ENCODE measurements at regions not wholly inside any gene's neighbourhood (a gene's known extent, or its start where the extent isn't known, plus 50 kb on each side); places are given as distances from the start of the nearest gene placed in this dataset.

DNA sequence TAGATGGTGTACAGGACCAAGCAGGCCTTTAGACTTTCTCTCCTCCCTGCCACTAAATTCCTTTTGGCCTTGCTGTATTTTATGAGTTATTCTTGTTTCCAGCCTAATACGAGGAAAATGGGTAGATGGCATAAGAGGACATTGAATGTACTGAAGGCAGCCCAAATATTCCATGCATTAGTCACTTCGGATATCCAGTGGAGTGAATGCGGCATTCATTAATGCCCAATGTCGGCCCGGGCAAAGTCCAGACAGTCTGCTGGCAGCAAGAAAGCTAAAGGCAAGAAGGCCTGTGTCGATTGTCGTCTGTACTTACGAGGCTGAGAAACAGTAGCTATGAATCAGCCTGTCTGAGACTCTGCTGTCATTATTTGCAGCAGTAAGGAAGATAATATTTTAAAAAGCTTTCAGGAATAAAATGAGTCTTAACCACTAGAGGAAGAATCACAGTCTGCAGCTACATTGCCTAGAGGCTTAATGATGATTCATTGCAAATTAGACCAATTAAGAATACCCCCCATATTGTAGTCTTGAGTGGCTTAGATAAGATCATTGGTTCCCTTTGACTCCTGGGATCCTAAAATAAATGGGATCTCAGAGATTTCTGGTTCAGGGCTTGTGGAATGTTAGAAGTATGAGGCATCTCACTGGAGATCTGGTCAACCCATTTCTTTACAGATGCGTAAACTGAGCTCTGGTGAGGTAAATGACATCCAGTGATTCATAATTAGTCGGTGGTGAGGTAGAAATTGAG lies 534.1 kb upstream of the JAG1 start:
- H3K9me3 ChIP-seq (ENCODE audit: control insufficient read depth in 1 of 2, insufficient read depth in 1 of 2, low read depth in 1 of 2, low read length in 2 of 2), result no peaks in the 10 kb centered on the region
- H3K9ac ChIP-seq (ENCODE audit: low read length), result no peak overlapping the region
- H3K4me3 ChIP-seq (replicated peaks in 1 of 2; ENCODE audit: low read depth in 1 of 2, low read length in 2 of 2), result peak overlapping the region in 1 of 2 experiments; percentile 4; a peak in 2 of 4 replicates
- H3K79me2 ChIP-seq (ENCODE audit: insufficient read depth, low read length), result no peaks in the 10 kb centered on the region
- peak; percentile 33; the same call in 1 of the 2 replicates for TF ChIP-seq CEBPB (IDR thresholded peaks at IDR 0.05; ENCODE audit: low read depth)
- TF ChIP-seq SIN3A (IDR thresholded peaks at IDR 0.05; ENCODE audit: low read depth), result peak; percentile 53; the same call in 1 of the 2 replicates
- no peak for TF ChIP-seq EGR1 (IDR thresholded peaks at IDR 0.05; ENCODE audit: low read depth)
- TF ChIP-seq CBX3 (IDR thresholded peaks at IDR 0.05; ENCODE audit: low read depth), result peak; percentile 91; the same call in 1 of the 2 replicates
- TF ChIP-seq, protein P1, sequence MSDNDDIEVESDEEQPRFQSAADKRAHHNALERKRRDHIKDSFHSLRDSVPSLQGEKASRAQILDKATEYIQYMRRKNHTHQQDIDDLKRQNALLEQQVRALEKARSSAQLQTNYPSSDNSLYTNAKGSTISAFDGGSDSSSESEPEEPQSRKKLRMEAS (IDR thresholded peaks at IDR 0.05), result peak; percentile 55; the same call in 1 of the 2 replicates
- peak; percentile 42 for TF ChIP-seq TCF7L2 (IDR thresholded peaks at IDR 0.05; ENCODE audit: borderline replicate concordance, extremely low read depth, insufficient read depth, insufficient read length)
- TF ChIP-seq, protein P2, sequence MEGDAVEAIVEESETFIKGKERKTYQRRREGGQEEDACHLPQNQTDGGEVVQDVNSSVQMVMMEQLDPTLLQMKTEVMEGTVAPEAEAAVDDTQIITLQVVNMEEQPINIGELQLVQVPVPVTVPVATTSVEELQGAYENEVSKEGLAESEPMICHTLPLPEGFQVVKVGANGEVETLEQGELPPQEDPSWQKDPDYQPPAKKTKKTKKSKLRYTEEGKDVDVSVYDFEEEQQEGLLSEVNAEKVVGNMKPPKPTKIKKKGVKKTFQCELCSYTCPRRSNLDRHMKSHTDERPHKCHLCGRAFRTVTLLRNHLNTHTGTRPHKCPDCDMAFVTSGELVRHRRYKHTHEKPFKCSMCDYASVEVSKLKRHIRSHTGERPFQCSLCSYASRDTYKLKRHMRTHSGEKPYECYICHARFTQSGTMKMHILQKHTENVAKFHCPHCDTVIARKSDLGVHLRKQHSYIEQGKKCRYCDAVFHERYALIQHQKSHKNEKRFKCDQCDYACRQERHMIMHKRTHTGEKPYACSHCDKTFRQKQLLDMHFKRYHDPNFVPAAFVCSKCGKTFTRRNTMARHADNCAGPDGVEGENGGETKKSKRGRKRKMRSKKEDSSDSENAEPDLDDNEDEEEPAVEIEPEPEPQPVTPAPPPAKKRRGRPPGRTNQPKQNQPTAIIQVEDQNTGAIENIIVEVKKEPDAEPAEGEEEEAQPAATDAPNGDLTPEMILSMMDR (IDR thresholded peaks at IDR 0.05 in 2 of 3, conservative IDR thresholded peaks at IDR 0.05 in 1 of 3; ENCODE audit: borderline replicate concordance in 1 of 3, insufficient read depth in 1 of 3, low read depth in 2 of 3, low read length in 2 of 3), result no peak
- TF ChIP-seq JUND (IDR thresholded peaks at IDR 0.05), result peak; percentile 74
- TF ChIP-seq SP1 (IDR thresholded peaks at IDR 0.05; ENCODE audit: low read depth), result peak; percentile 67
- TF ChIP-seq RAD21 (IDR thresholded peaks at IDR 0.05; ENCODE audit: low read depth), result peak; percentile 50; the same call in 1 of the 2 replicates
- no peak for TF ChIP-seq ZNF274 (IDR thresholded peaks at IDR 0.05; ENCODE audit: low read depth, low read length)
- peak; percentile 78 for TF ChIP-seq FOSL1 (IDR thresholded peaks at IDR 0.05; ENCODE audit: low read depth)
- H3K9me2 ChIP-seq (ENCODE audit: insufficient read depth), result no peaks in the 10 kb centered on the region
- POLR2A ChIA-PET, result no interaction called here
- peak; percentile 88 for ATAC-seq
- peak; percentile 86 for DNase-seq (ENCODE audit: low read depth, low spot score)
- H3K27ac ChIP-seq (ENCODE audit: low read depth, low read length), result peak overlapping the region; percentile 43; the same call in 1 of the 2 replicates
- H2AFZ ChIP-seq (ENCODE audit: low read depth, low read length, poor library complexity, severe bottlenecking), result peak overlapping the region; percentile 37
- CTCF ChIA-PET, result interaction anchor here (0.8 to 1.6 kb wide), 4 partner anchors 15 to 1226 kb away, joined by 3 to 4 read pairs (median 4); no protein-coding TSS in a partner anchor
- BruUV-seq (replicated peaks), result no TSS peak
- intact Hi-C loops (cut with micrococcal nuclease), result loop anchor here (5.0 to 10.0 kb wide), 2 partner anchors 59 to 203 kb away; no protein-coding TSS in a partner anchor
- H3K4me2 ChIP-seq (ENCODE audit: low read length), result peak overlapping the region; percentile 46
- RAD21 ChIA-PET (ENCODE audit: low non-redundant PET in 1 of 2, low total read pairs in 2 of 2, uncharacterized antibody in 2 of 2, unreplicated experiment in 2 of 2), result interaction anchor here in 1 of 2 experiments (0.8 kb wide), 1 partner anchor 335 kb away, joined by 3 read pairs; no protein-coding TSS in a partner anchor
- H4K20me1 ChIP-seq (ENCODE audit: insufficient read depth), result no peaks in the 10 kb centered on the region
- H3K36me3 ChIP-seq (ENCODE audit: control insufficient read depth in 1 of 2, insufficient read depth in 2 of 2, low read length in 2 of 2), result no peaks in the 10 kb centered on the region
- H3K27me3 ChIP-seq (ENCODE audit: insufficient read depth, low read length), result no peaks in the 10 kb centered on the region
- H3K4me1 ChIP-seq (ENCODE audit: control insufficient read depth in 1 of 2, insufficient read depth in 2 of 2, low read length in 2 of 2), result peaks cover 22 to 29% of the 10 kb centered on the region in 2 experiments
